PFSK-1 (cell line): ENCODE measurements at regions not wholly inside any gene's neighbourhood (a gene's known extent, or its start where the extent isn't known, plus 50 kb on each side); places are given as distances from the start of the nearest gene placed in this dataset.

Source experiments
- POLR2AphosphoS5 ChIP-seq: IDR thresholded peaks from 2 replicates; pipeline ENCODE4 v1.6.1; 2012; ENCODE audit warnings: low read depth, mild to moderate bottlenecking, control low read depth, low read length, moderate library complexity
- SIN3A ChIP-seq: IDR thresholded peaks from 2 replicates; pipeline ENCODE4 v1.6.1; 2012; ENCODE audit warnings: mild to moderate bottlenecking, low read length, moderate library complexity, borderline replicate concordance; ENCODE audit not compliant: insufficient read depth
- TAF1 ChIP-seq: IDR thresholded peaks from 2 replicates; pipeline ENCODE4 v1.6.1; 2012; ENCODE audit warnings: low read length, control low read depth, borderline replicate concordance; ENCODE audit not compliant: insufficient read depth

GRCh38 chr3:194250098-194251002 lies 100.8 kb downstream of the CPN2 start:
- no peak for TF ChIP-seq TAF1
- peak; percentile 46; the same call in 1 of the 2 replicates for TF ChIP-seq POLR2AphosphoS5
- TF ChIP-seq SIN3A, result peak; percentile 36; the same call in 1 of the 2 replicates
